ENCODE measurements at regions not wholly inside any gene's neighbourhood (a gene's known extent, or its start where the extent isn't known, plus 50 kb on each side); places are given as distances from the start of the nearest gene placed in this dataset.
A peak's percentile ranks its signal among the peaks of the same experiment; 100 is the strongest.

DNA sequence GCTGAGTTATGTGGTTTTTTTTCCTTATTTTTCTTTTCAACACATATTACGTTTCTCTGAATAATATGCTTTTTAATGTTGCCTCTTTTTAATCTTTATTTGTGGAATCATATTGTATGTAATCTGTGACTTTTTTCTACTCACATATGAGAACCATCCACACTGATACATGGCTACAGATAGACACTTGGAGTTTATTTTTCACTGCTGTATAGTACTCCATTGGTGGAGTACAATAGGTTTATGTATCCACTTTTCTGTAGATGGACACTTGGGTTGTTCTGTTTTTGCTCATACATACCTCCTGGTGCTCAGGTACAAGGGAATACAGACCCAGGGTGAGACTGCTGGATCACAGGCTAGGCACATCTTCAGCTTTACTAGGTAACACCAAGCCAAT lies 71.5 kb upstream of the ERG start:
- Histone ChIP-seq H3K27me3 (no peaks in the 10 kb centered on the region), H3K27ac (no peak overlapping the region), H3K4me3 (no peak overlapping the region), H3K36me3 (no peaks in the 10 kb centered on the region), H3K4me1 (no peaks in the 10 kb centered on the region), H3K9me3 (no peaks in the 10 kb centered on the region)
- no peak for ATAC-seq (ENCODE audit: low FRiP score in 2 of 2)
- DNase-seq, result no peak
- WGBS, 2 donors, result 86 to 98% methylated on average over 1 of the region's 1 CpG
- no peak for TF ChIP-seq POLR2AphosphoS5 (IDR thresholded peaks at IDR 0.05)
- TF ChIP-seq, protein P1, sequence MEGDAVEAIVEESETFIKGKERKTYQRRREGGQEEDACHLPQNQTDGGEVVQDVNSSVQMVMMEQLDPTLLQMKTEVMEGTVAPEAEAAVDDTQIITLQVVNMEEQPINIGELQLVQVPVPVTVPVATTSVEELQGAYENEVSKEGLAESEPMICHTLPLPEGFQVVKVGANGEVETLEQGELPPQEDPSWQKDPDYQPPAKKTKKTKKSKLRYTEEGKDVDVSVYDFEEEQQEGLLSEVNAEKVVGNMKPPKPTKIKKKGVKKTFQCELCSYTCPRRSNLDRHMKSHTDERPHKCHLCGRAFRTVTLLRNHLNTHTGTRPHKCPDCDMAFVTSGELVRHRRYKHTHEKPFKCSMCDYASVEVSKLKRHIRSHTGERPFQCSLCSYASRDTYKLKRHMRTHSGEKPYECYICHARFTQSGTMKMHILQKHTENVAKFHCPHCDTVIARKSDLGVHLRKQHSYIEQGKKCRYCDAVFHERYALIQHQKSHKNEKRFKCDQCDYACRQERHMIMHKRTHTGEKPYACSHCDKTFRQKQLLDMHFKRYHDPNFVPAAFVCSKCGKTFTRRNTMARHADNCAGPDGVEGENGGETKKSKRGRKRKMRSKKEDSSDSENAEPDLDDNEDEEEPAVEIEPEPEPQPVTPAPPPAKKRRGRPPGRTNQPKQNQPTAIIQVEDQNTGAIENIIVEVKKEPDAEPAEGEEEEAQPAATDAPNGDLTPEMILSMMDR (IDR thresholded peaks at IDR 0.05), result no peak
- no peak for TF ChIP-seq EP300 (IDR thresholded peaks at IDR 0.05)
- TF ChIP-seq POLR2A (IDR thresholded peaks at IDR 0.05), result no peak

DNA sequence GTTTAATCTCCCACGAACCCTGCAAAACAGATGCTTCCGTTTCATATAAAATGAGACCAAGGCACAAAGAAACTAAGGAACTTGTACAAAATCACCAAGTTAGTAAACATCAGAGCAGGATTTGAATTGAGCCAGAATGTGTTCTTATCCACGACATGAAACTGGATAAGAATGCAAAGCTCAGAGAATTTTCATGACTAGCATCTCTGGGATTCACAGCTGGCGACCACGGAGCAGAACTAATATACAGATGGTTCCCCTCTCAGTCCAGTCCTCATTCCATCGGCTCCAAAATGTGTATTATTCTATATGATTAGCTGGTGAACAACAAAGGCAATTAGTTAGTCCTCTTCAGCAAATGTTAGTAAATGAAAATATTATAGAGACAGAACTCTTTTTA lies 72.3 kb upstream of the ERG start:
- 75 to 83% methylated on average over 6 of the region's 6 CpGs for WGBS, 2 donors
- H3K4me3 ChIP-seq, result no peak overlapping the region
- no peak overlapping the region for H3K27ac ChIP-seq

DNA sequence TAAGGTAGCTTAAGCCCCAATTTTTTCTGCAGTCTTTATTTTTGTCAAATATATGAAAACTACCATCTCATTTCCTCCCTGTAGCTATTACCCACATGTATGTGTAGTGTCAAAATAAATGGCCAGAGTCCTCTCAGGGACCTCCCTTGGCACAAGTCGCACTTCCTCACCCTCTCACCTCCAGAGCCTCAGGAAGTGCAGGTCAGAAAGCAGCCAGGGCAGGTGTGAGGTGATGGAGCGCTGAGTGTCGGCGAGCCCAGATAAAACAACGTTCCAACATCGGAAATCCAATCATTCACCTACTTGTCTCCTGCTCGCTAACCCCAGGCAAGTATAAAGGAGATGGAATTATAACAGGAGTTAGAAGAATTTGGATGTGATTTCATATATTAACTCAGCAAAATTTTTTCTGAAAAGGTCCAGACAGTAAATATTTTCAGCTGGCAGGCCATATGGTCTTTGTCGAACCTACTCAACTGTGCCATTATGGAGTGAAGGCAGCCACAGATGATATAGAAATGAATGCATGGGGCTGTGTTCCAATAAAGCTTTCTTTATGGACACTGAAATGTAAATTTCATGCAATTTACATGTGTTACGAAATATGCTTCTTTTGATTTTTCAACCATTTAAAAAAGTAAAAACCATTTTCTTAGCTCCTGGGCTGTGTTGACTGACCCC lies 76.8 kb upstream of the ERG start:
- ATAC-seq (ENCODE audit: low FRiP score in 2 of 2), result no peak
- Histone ChIP-seq H3K27me3 (no peaks in the 10 kb centered on the region), H3K36me3 (no peaks in the 10 kb centered on the region), H3K4me1 (no peaks in the 10 kb centered on the region), H3K4me3 (no peak overlapping the region), H3K27ac (no peak overlapping the region), H3K9me3 (no peaks in the 10 kb centered on the region)
- DNase-seq, result no peak
- 82 to 87% methylated on average over 9 of the region's 9 CpGs for WGBS, 2 donors
- TF ChIP-seq EP300 (IDR thresholded peaks at IDR 0.05) (no peak), POLR2AphosphoS5 (IDR thresholded peaks at IDR 0.05) (no peak), POLR2A (IDR thresholded peaks at IDR 0.05) (no peak)
- TF ChIP-seq, protein P1 (IDR thresholded peaks at IDR 0.05), result no peak

More for the DNA sequence above, 72.3 kb upstream of the ERG start:
- no peak for TF ChIP-seq POLR2A (IDR thresholded peaks at IDR 0.05)
- no peak for TF ChIP-seq POLR2AphosphoS5 (IDR thresholded peaks at IDR 0.05)
- no peak for TF ChIP-seq EP300 (IDR thresholded peaks at IDR 0.05)
- TF ChIP-seq, protein P1 (IDR thresholded peaks at IDR 0.05), result no peak
- Histone ChIP-seq H3K9me3 (no peaks in the 10 kb centered on the region), H3K4me1 (no peaks in the 10 kb centered on the region), H3K36me3 (no peaks in the 10 kb centered on the region), H3K27me3 (no peaks in the 10 kb centered on the region)
- DNase-seq (no peak), ATAC-seq (ENCODE audit: low FRiP score in 2 of 2) (no peak)

DNA sequence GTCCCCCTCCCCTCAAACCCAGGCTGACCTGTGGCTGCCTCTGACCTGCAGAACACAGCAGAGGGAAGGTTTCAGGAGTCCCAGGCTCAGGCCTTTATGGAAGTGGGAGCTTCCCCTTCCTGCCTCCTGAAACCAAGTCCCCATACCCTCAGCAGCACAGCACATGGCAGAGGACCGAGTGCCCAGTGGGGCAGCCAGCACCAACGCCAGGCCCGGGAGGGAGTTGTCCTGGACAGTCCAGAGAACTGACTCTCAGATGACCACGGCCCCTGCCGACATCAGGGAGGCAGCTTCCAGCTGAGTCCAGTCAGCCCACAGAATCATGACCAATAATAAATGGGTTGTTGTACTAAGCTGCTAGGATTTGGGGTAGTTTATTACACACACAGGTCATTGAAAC lies 79.6 kb upstream of the ERG start:
- DNase-seq (peak in 1 of 2 donors; percentile 44), ATAC-seq (ENCODE audit: low FRiP score in 2 of 2) (peak in 1 of 2 donors; percentile 29)
- Histone ChIP-seq H3K4me3 (no peak overlapping the region), H3K36me3 (no peaks in the 10 kb centered on the region), H3K27me3 (no peaks in the 10 kb centered on the region), H3K4me1 (no peaks in the 10 kb centered on the region), H3K9me3 (no peaks in the 10 kb centered on the region), H3K27ac (no peak overlapping the region)
- TF ChIP-seq POLR2AphosphoS5 (IDR thresholded peaks at IDR 0.05) (no peak), EP300 (IDR thresholded peaks at IDR 0.05) (no peak), POLR2A (IDR thresholded peaks at IDR 0.05) (no peak)
- TF ChIP-seq, protein P1 (IDR thresholded peaks at IDR 0.05), result no peak
- WGBS, 2 donors, result 88% methylated on average over 5 of the region's 5 CpGs; no CpG with 5 or more reads in 1 of the 2 donors
